ENCODE measurements at regions not wholly inside any gene's neighbourhood (a gene's known extent, or its start where the extent isn't known, plus 50 kb on each side); places are given as distances from the start of the nearest gene placed in this dataset.

- TF ChIP-seq ZNF274 (IDR thresholded peaks at IDR 0.05; ENCODE audit: low read depth, low read length): no peak
- no peak for TF ChIP-seq YY1 (IDR thresholded peaks at IDR 0.05; ENCODE audit: insufficient read depth, insufficient read length)
- TF ChIP-seq SUZ12 (IDR thresholded peaks at IDR 0.05; ENCODE audit: extremely low read depth, insufficient read depth, insufficient read length): no peak
- Histone ChIP-seq H3K9ac (ENCODE audit: insufficient read length, low read depth) (no peak overlapping the region), H3K4me1 (ENCODE audit: insufficient read depth, insufficient read length) (no peaks in the 10 kb centered on the region), H3K9me3 (ENCODE audit: insufficient read depth, low read length) (no peaks in the 10 kb centered on the region), H3K4me3 (ENCODE audit: insufficient read length, low read depth) (no peak overlapping the region), H3K36me3 (ENCODE audit: insufficient read depth, insufficient read length, low read length) (no peaks in the 10 kb centered on the region), H3K27me3 (ENCODE audit: insufficient read depth, insufficient read length) (no peaks in the 10 kb centered on the region)
- no peak for DNase-seq (ENCODE audit: low read depth, low spot score)
These were observed 494.0 kb downstream of the EFNB2 start for GRCh38 chr13:106041445-106041844.

- no peak overlapping the region for H3K9ac ChIP-seq (ENCODE audit: insufficient read length, low read depth)
- TF ChIP-seq YY1 (IDR thresholded peaks at IDR 0.05; ENCODE audit: insufficient read depth, insufficient read length) (no peak), ZNF274 (IDR thresholded peaks at IDR 0.05; ENCODE audit: low read depth, low read length) (no peak), SUZ12 (IDR thresholded peaks at IDR 0.05; ENCODE audit: extremely low read depth, insufficient read depth, insufficient read length) (no peak)
- DNase-seq (ENCODE audit: low read depth, low spot score): no peak
- H3K9me3 ChIP-seq (ENCODE audit: insufficient read depth, low read length): no peaks in the 10 kb centered on the region
- H3K4me1 ChIP-seq (ENCODE audit: insufficient read depth, insufficient read length): no peaks in the 10 kb centered on the region
- no peaks in the 10 kb centered on the region for H3K36me3 ChIP-seq (ENCODE audit: insufficient read depth, insufficient read length, low read length)
- no peak overlapping the region for H3K4me3 ChIP-seq (ENCODE audit: insufficient read length, low read depth)
- no peaks in the 10 kb centered on the region for H3K27me3 ChIP-seq (ENCODE audit: insufficient read depth, insufficient read length)
These were observed 496.7 kb downstream of the EFNB2 start for GRCh38 chr13:106038752-106039151.

DNA sequence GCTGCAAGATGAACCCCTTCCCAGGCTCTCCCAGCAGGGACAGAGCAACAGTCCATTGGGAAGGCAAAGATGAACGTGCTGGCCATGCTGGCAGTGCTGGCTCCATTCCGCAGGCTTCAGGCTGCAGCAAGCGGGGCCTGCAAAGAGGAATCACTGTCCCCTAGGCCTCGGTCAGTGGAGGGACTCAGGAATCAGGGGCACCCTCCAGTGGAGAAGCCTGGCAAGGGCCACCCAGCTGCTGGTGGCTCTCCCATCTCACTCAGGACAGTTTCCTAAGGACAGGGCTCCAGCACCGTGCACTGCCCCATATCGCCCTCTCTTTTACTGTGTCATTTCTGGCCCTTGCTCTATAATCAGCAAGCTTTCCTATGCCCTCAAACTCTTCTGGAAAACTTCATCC, 498.6 kb downstream of the EFNB2 start:
- Histone ChIP-seq H3K4me1 (ENCODE audit: insufficient read depth, insufficient read length) (no peaks in the 10 kb centered on the region), H3K36me3 (ENCODE audit: insufficient read depth, insufficient read length, low read length) (no peaks in the 10 kb centered on the region), H3K9me3 (ENCODE audit: insufficient read depth, low read length) (no peaks in the 10 kb centered on the region), H3K4me3 (ENCODE audit: insufficient read length, low read depth) (no peak overlapping the region), H3K9ac (ENCODE audit: insufficient read length, low read depth) (no peak overlapping the region), H3K27me3 (ENCODE audit: insufficient read depth, insufficient read length) (no peaks in the 10 kb centered on the region)
- no peak for DNase-seq (ENCODE audit: low read depth, low spot score)
- TF ChIP-seq YY1 (IDR thresholded peaks at IDR 0.05; ENCODE audit: insufficient read depth, insufficient read length) (no peak), SUZ12 (IDR thresholded peaks at IDR 0.05; ENCODE audit: extremely low read depth, insufficient read depth, insufficient read length) (no peak), ZNF274 (IDR thresholded peaks at IDR 0.05; ENCODE audit: low read depth, low read length) (no peak)

- H3K9me3 ChIP-seq (ENCODE audit: insufficient read depth, low read length): no peaks in the 10 kb centered on the region
- H3K4me1 ChIP-seq (ENCODE audit: insufficient read depth, insufficient read length): no peaks in the 10 kb centered on the region
- H3K4me3 ChIP-seq (ENCODE audit: insufficient read length, low read depth): no peak overlapping the region
- H3K36me3 ChIP-seq (ENCODE audit: insufficient read depth, insufficient read length, low read length): no peaks in the 10 kb centered on the region
- DNase-seq (ENCODE audit: low read depth, low spot score): no peak
- no peaks in the 10 kb centered on the region for H3K27me3 ChIP-seq (ENCODE audit: insufficient read depth, insufficient read length)
- TF ChIP-seq YY1 (IDR thresholded peaks at IDR 0.05; ENCODE audit: insufficient read depth, insufficient read length) (no peak), ZNF274 (IDR thresholded peaks at IDR 0.05; ENCODE audit: low read depth, low read length) (no peak), SUZ12 (IDR thresholded peaks at IDR 0.05; ENCODE audit: extremely low read depth, insufficient read depth, insufficient read length) (no peak)
- no peak overlapping the region for H3K9ac ChIP-seq (ENCODE audit: insufficient read length, low read depth)
These were observed 501.3 kb downstream of the EFNB2 start for GRCh38 chr13:106034201-106034600.

DNA sequence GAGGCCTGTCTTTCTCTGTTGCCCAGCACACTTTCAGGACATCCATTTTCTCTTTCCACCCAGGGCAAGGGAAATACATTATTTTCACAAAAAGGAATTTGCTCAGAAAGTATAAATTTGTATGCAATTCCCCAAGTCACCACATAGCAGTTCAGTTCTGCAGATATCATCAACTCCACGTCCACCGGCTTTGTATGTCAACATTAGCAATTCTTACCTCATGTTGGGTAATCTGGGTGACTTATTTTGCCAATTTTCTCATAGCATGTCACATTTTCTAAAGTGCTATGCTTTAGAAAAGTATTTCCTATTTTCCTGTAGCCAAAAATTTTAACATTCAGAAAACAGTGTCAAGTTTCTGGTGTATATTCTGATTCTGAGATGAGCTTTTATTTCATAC, 501.8 kb downstream of the EFNB2 start:
- Histone ChIP-seq H3K4me3 (ENCODE audit: insufficient read length, low read depth) (no peak overlapping the region), H3K9ac (ENCODE audit: insufficient read length, low read depth) (no peak overlapping the region), H3K4me1 (ENCODE audit: insufficient read depth, insufficient read length) (no peaks in the 10 kb centered on the region), H3K36me3 (ENCODE audit: insufficient read depth, insufficient read length, low read length) (no peaks in the 10 kb centered on the region), H3K9me3 (ENCODE audit: insufficient read depth, low read length) (no peaks in the 10 kb centered on the region), H3K27me3 (ENCODE audit: insufficient read depth, insufficient read length) (no peaks in the 10 kb centered on the region)
- no peak for DNase-seq (ENCODE audit: low read depth, low spot score)
- TF ChIP-seq SUZ12 (IDR thresholded peaks at IDR 0.05; ENCODE audit: extremely low read depth, insufficient read depth, insufficient read length): no peak
- TF ChIP-seq ZNF274 (IDR thresholded peaks at IDR 0.05; ENCODE audit: low read depth, low read length): no peak
- no peak for TF ChIP-seq YY1 (IDR thresholded peaks at IDR 0.05; ENCODE audit: insufficient read depth, insufficient read length)

GRCh38 chr13:106032441-106032840, 503.0 kb downstream of the EFNB2 start:
- Histone ChIP-seq H3K27me3 (ENCODE audit: insufficient read depth, insufficient read length) (no peaks in the 10 kb centered on the region), H3K4me3 (ENCODE audit: insufficient read length, low read depth) (no peak overlapping the region), H3K9ac (ENCODE audit: insufficient read length, low read depth) (no peak overlapping the region), H3K36me3 (ENCODE audit: insufficient read depth, insufficient read length, low read length) (no peaks in the 10 kb centered on the region), H3K9me3 (ENCODE audit: insufficient read depth, low read length) (no peaks in the 10 kb centered on the region), H3K4me1 (ENCODE audit: insufficient read depth, insufficient read length) (no peaks in the 10 kb centered on the region)
- TF ChIP-seq ZNF274 (IDR thresholded peaks at IDR 0.05; ENCODE audit: low read depth, low read length) (no peak), YY1 (IDR thresholded peaks at IDR 0.05; ENCODE audit: insufficient read depth, insufficient read length) (no peak), SUZ12 (IDR thresholded peaks at IDR 0.05; ENCODE audit: extremely low read depth, insufficient read depth, insufficient read length) (no peak)
- no peak for DNase-seq (ENCODE audit: low read depth, low spot score)

DNA sequence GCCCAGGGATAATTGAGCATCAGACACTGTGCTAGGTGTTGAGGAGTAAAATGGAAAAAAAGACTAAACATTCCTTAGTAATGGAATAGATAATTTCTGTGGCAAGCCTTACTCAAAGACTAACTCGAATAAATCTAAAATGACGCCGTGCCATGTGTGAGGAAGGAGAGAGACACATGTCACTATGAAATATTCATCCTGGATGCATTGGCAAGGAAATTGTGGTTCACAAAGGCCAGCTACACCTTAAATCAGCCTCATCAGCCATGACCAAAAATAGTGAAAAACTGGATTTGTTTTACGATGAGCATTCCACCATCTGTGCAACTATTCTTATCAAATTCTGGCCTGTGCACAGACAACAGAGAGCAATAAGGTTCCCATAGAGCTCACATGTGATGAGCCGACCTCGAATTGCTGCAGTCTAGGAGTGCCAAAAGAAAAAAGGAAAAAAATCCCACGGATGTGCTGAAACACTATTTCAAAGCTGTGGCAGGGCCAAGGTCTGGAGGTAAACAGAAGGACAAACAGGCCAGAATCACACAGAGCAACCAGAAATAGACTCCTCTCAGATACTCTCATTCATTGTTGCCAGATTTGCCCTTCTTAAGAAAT, 505.7 kb downstream of the EFNB2 start:
- H3K9me3 ChIP-seq (ENCODE audit: insufficient read depth, low read length): no peaks in the 10 kb centered on the region
- no peak overlapping the region for H3K4me3 ChIP-seq (ENCODE audit: insufficient read length, low read depth)
- TF ChIP-seq YY1 (IDR thresholded peaks at IDR 0.05; ENCODE audit: insufficient read depth, insufficient read length): no peak
- TF ChIP-seq SUZ12 (IDR thresholded peaks at IDR 0.05; ENCODE audit: extremely low read depth, insufficient read depth, insufficient read length): no peak
- TF ChIP-seq ZNF274 (IDR thresholded peaks at IDR 0.05; ENCODE audit: low read depth, low read length): no peak
- H3K36me3 ChIP-seq (ENCODE audit: insufficient read depth, insufficient read length, low read length): no peaks in the 10 kb centered on the region
- H3K27me3 ChIP-seq (ENCODE audit: insufficient read depth, insufficient read length): no peaks in the 10 kb centered on the region
- DNase-seq (ENCODE audit: low read depth, low spot score): no peak
- no peaks in the 10 kb centered on the region for H3K4me1 ChIP-seq (ENCODE audit: insufficient read depth, insufficient read length)
- no peak overlapping the region for H3K9ac ChIP-seq (ENCODE audit: insufficient read length, low read depth)
